IMR-90 (cell line): ENCODE measurements at regions not wholly inside any gene's neighbourhood (a gene's known extent, or its start where the extent isn't known, plus 50 kb on each side); places are given as distances from the start of the nearest gene placed in this dataset.

Experiments
- ATAC-seq: fragments of 200-7000 bp; cut with Tn5 transposase; 2 replicates; pipeline ENCODE4 v1.9.1; 2020; ENCODE audit warnings: low read depth, mild to moderate bottlenecking, moderate library complexity
- BruUV-seq: library from RNA; stranded (reverse); fragments of 400-500 nt; replicated peaks from 2 replicates; lab custom pipeline; 2021; lab: Mats Ljungman, UMichigan
- CTCF ChIA-PET: fragments of 300-600 bp; formaldehyde crosslinking; extraction: SDS; loops from one replicate; lab custom pipeline; 2021; ENCODE audit warnings: antibody characterized with exemption; lab: Yijun Ruan, JAX
- POLR2A ChIA-PET: fragments of 300-600 bp; sonication (Branson Sonifier 250); formaldehyde crosslinking; loops from one replicate; lab custom pipeline; 2022; ENCODE audit warnings: antibody characterized with exemption; ENCODE audit not compliant: unreplicated experiment; lab: Charles Lee
- DNase-seq: peaks from one replicate; pipeline ENCODE4 v3.0.0; 2013
- H2AFZ ChIP-seq: replicated peaks from 2 replicates; pipeline ENCODE3; 2013; ENCODE audit warnings: low read length, mild to moderate bottlenecking; ENCODE audit not compliant: poor library complexity
- H2AK5ac ChIP-seq: 2 replicates; pipeline ENCODE4 v1.6.1; 2013; ENCODE audit warnings: low read depth, low read length, inconsistent platforms
- H2AK9ac ChIP-seq: replicated peaks from 2 replicates; pipeline ENCODE3; 2013; ENCODE audit warnings: mild to moderate bottlenecking, low read depth, low read length, moderate library complexity; ENCODE audit not compliant: poor library complexity
- H2BK120ac ChIP-seq: 2 replicates; pipeline ENCODE4 v1.6.1; 2013; ENCODE audit warnings: low read depth, low read length, inconsistent platforms
- H2BK15ac ChIP-seq: 3 replicates; pipeline ENCODE4 v1.6.1; 2013; ENCODE audit warnings: low read depth, low read length, inconsistent platforms
- H2BK20ac ChIP-seq: 2 replicates; pipeline ENCODE4 v1.6.1; 2013; ENCODE audit warnings: low read depth, mild to moderate bottlenecking, inconsistent platforms, low read length, moderate library complexity
- H2BK5ac ChIP-seq: 2 replicates; pipeline ENCODE4 v1.6.1; 2013; ENCODE audit warnings: mild to moderate bottlenecking, low read depth, low read length, inconsistent platforms; ENCODE audit not compliant: poor library complexity, severe bottlenecking
- H3K14ac ChIP-seq: replicated peaks from 2 replicates; pipeline ENCODE4 v1.6.1; 2013; ENCODE audit warnings: low read depth, low read length, inconsistent platforms
- H3K18ac ChIP-seq: 2 replicates; pipeline ENCODE4 v1.6.1; 2013; ENCODE audit warnings: low read depth, low read length, control low read depth
- H3K23ac ChIP-seq: 2 replicates; pipeline ENCODE4 v1.6.1; 2013; ENCODE audit warnings: low read depth, low read length, inconsistent platforms
- H3K27ac ChIP-seq: 2 replicates; pipeline ENCODE4 v1.5.1; 2013; ENCODE audit warnings: mild to moderate bottlenecking, control low read depth, low read length; ENCODE audit not compliant: insufficient read depth
- H3K27me3 ChIP-seq: 2 replicates; pipeline ENCODE4 v1.6.1; 2013; ENCODE audit warnings: low read length; ENCODE audit not compliant: control insufficient read depth, insufficient read depth
- H3K36me3 ChIP-seq: 2 replicates; pipeline ENCODE4 v1.6.1; 2013; ENCODE audit warnings: low read length, mixed read lengths; ENCODE audit not compliant: control insufficient read depth, insufficient read depth
- H3K4ac ChIP-seq: 2 replicates; pipeline ENCODE4 v1.6.1; 2013; ENCODE audit warnings: low read depth, low read length, inconsistent platforms
- H3K4me1 ChIP-seq: 2 replicates; pipeline ENCODE4 v1.6.1; 2013; ENCODE audit warnings: low read length, mixed read lengths; ENCODE audit not compliant: control insufficient read depth, insufficient read depth
- H3K4me2 ChIP-seq: 2 replicates; pipeline ENCODE4 v1.6.1; 2013; ENCODE audit warnings: low read depth, mild to moderate bottlenecking, control low read depth, low read length, moderate library complexity
- H3K4me3 ChIP-seq: 2 replicates; pipeline ENCODE4 v1.5.1; 2013; ENCODE audit warnings: low read depth, mild to moderate bottlenecking, control low read depth, low read length, moderate library complexity; ENCODE audit not compliant: insufficient read depth
- H3K56ac ChIP-seq: 2 replicates; pipeline ENCODE4 v1.6.1; 2013; ENCODE audit warnings: low read length, inconsistent platforms; ENCODE audit not compliant: insufficient read depth; ENCODE audit errors: extremely low read depth
- H3K79me1 ChIP-seq, 2 experiments: 2 replicates each; pipeline ENCODE4 v1.6.1; 2013; ENCODE audit warnings: low read length in 2 of 2, inconsistent platforms in 1 of 2, low read depth in 1 of 2
- H3K9ac ChIP-seq: 2 replicates; pipeline ENCODE4 v1.6.1; 2013; ENCODE audit warnings: low read depth, low read length, control low read depth
- H3K9me1 ChIP-seq: 2 replicates; pipeline ENCODE4 v1.6.1; 2013; ENCODE audit warnings: low read length, inconsistent platforms; ENCODE audit not compliant: insufficient read depth
- H3K9me3 ChIP-seq: 2 replicates; pipeline ENCODE4 v1.6.1; 2013; ENCODE audit warnings: low read length; ENCODE audit not compliant: control insufficient read depth, insufficient read depth
- H4K20me1 ChIP-seq: 2 replicates; pipeline ENCODE4 v1.6.1; 2013; ENCODE audit warnings: low read length, inconsistent platforms; ENCODE audit not compliant: insufficient read depth
- H4K5ac ChIP-seq: 2 replicates; pipeline ENCODE4 v1.6.1; 2013; ENCODE audit warnings: mild to moderate bottlenecking, low read depth, low read length, control low read depth
- H4K8ac ChIP-seq, 2 experiments: 2 replicates each; pipeline ENCODE4 v1.6.1; 2013; ENCODE audit warnings: low read depth in 2 of 2, low read length in 2 of 2, control low read depth in 1 of 2, inconsistent platforms in 1 of 2
- H4K91ac ChIP-seq: 2 replicates; pipeline ENCODE4 v1.6.1; 2013; ENCODE audit warnings: low read depth, low read length, inconsistent platforms; ENCODE audit not compliant: insufficient read depth
- NFE2L2 ChIP-seq: fragments of 150-350 bp; IDR thresholded peaks from 2 replicates; pipeline ENCODE4 v1.6.1; 2016; ENCODE audit warnings: low read depth, mild to moderate bottlenecking, low read length
- RAD21 ChIP-seq: IDR thresholded peaks from 2 replicates; pipeline ENCODE4 v1.6.1; 2012; ENCODE audit warnings: low read length, improper control_type of control experiment
- RFX5 ChIP-seq: IDR thresholded peaks from 2 replicates; pipeline ENCODE4 v1.8.0; 2012; ENCODE audit warnings: low read depth, mild to moderate bottlenecking, low read length, moderate library complexity
- SMC3 ChIP-seq: fragments of 150-350 bp; IDR thresholded peaks from 2 replicates; pipeline ENCODE4 v1.6.1; 2016; ENCODE audit warnings: low read depth, mild to moderate bottlenecking, antibody characterized with exemption, low read length, moderate library complexity
- WGBS, 2 experiments: methylation state at CpG; one replicate each; pipeline versions ENCODE4 v1.1.5 to v1.1.7; 2013; ENCODE audit warnings: missing lambda C conversion rate in 2 of 2; ENCODE audit not compliant: insufficient read length in 1 of 2; ENCODE audit errors: extremely low coverage in 2 of 2; 5-methylcytosine and 5-hydroxymethylcytosine counted together
- dilution Hi-C: fragments of 300-500 bp; cut with HindIII; formaldehyde crosslinking; loops from one replicate; pipeline ENCODE4 v1.14.3; 2018; ENCODE audit warnings: low sequenced_read_pairs; ENCODE audit not compliant: unreplicated experiment
- in situ Hi-C: fragments of 300-500 bp; cut with MboI; formaldehyde crosslinking; loops from 3 replicates; pipeline ENCODE4 v1.14.3; 2019; ENCODE audit warnings: low sequenced_read_pairs, inconsistent platforms, mixed read lengths
- intact Hi-C: fragments of 100-400 bp; cut with micrococcal nuclease; formaldehyde crosslinking; loops from 2 replicates; pipeline ENCODE4 v1.10.0; 2022

DNA sequence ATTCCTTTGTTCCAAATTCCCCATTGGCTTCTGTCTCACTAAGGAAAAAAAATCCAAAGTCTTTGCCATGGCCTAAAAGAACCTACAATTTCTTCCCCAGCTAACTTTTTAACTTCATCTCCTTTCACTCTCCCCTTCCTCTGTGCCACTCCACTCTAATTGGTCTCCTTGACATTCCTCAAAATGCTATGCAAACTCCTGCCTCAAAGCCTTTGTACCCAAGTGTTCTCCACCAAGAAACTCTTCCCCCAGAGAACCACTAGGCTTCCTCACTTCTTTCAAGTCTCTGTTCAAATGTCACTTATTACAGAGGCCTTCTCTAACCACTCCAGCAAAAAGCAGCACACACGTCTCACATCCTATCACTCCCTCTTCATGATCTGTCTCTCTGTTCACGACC, 91.6 kb upstream of the NR4A3 start:
- no peak overlapping the region for H2AK5ac ChIP-seq
- no peak overlapping the region for H2AK9ac ChIP-seq
- no peaks in the 10 kb centered on the region for H3K79me1 ChIP-seq
- no peak overlapping the region for H2BK5ac ChIP-seq
- POLR2A ChIA-PET: no interaction called here
- in situ Hi-C loops: no loop called here
- no peak overlapping the region for H4K5ac ChIP-seq
- intact Hi-C loops: no loop called here
- H3K27me3 ChIP-seq: peaks cover 3% of the 10 kb centered on the region; the same call in 1 of the 2 replicates
- H4K91ac ChIP-seq: no peak overlapping the region
- BruUV-seq: no TSS peak
- DNase-seq: no peak
- no peak overlapping the region for H3K9ac ChIP-seq
- H2AFZ ChIP-seq: peak overlapping the region; percentile 23
- no peak overlapping the region for H3K4me2 ChIP-seq
- no peak overlapping the region for H3K56ac ChIP-seq
- H3K4me3 ChIP-seq: no peak overlapping the region
- no peak overlapping the region for H3K18ac ChIP-seq
- no peaks in the 10 kb centered on the region for H3K9me3 ChIP-seq
- H3K27ac ChIP-seq: no peak overlapping the region
- no peak overlapping the region for H2BK120ac ChIP-seq
- TF ChIP-seq SMC3: no peak
- TF ChIP-seq RFX5: no peak
- TF ChIP-seq RAD21: no peak
- TF ChIP-seq NFE2L2: no peak
- H3K14ac ChIP-seq: no peak overlapping the region
- WGBS, 2 experiments: 80% methylated on average over 1 of the region's 2 CpGs; no CpG with 5 or more reads in 1 of the 2 experiments
- no peaks in the 10 kb centered on the region for H3K4me1 ChIP-seq
- no peaks in the 10 kb centered on the region for H3K9me1 ChIP-seq
- no peak overlapping the region for H2BK15ac ChIP-seq
- dilution Hi-C loops: no loop called here
- H3K23ac ChIP-seq: no peak overlapping the region
- H3K4ac ChIP-seq: no peak overlapping the region
- no peaks in the 10 kb centered on the region for H3K36me3 ChIP-seq
- H4K20me1 ChIP-seq: no peaks in the 10 kb centered on the region
- no peak overlapping the region for H4K8ac ChIP-seq
- CTCF ChIA-PET: no interaction called here
- no peak overlapping the region for H2BK20ac ChIP-seq
- ATAC-seq: no peak
